GM12872 (cell line): ENCODE measurements at regions not wholly inside any gene's neighbourhood (a gene's known extent, or its start where the extent isn't known, plus 50 kb on each side); places are given as distances from the start of the nearest gene placed in this dataset.

ENCODE experiments used
- TF ChIP-seq, protein P1 (sequence below): IDR thresholded peaks from 3 replicates; pipeline ENCODE4 v1.5.1; 2011; ENCODE audit warnings: low read depth, mild to moderate bottlenecking, low read length, moderate library complexity; ENCODE audit not compliant: insufficient read depth

- TF ChIP-seq, protein P1, sequence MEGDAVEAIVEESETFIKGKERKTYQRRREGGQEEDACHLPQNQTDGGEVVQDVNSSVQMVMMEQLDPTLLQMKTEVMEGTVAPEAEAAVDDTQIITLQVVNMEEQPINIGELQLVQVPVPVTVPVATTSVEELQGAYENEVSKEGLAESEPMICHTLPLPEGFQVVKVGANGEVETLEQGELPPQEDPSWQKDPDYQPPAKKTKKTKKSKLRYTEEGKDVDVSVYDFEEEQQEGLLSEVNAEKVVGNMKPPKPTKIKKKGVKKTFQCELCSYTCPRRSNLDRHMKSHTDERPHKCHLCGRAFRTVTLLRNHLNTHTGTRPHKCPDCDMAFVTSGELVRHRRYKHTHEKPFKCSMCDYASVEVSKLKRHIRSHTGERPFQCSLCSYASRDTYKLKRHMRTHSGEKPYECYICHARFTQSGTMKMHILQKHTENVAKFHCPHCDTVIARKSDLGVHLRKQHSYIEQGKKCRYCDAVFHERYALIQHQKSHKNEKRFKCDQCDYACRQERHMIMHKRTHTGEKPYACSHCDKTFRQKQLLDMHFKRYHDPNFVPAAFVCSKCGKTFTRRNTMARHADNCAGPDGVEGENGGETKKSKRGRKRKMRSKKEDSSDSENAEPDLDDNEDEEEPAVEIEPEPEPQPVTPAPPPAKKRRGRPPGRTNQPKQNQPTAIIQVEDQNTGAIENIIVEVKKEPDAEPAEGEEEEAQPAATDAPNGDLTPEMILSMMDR: no peak
These were observed 1932.6 kb upstream of the TENM3 start for GRCh38 chr4:180310616-180311015.

DNA sequence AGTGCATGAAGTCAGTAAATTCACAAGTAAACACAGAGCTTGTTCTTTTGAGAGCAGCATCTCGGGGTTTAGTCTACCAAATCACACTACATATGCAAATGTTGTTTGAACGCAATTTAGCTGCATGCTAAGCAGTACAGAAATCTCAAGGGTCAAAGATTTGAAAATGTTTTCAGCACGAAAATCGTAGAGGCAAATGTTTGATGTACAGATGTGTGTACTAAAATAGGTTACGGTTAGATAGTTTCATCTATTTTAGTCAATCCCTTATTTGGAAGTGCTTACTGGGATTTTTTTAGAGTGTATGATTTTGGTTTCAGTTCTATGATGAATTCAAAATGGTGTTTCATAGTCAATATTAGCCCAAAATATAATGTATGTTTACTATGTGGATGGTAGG lies 1928.2 kb upstream of the TENM3 start:
- TF ChIP-seq, protein P1: no peak

GRCh38 chr4:180330521-180330920 lies 1912.7 kb upstream of the TENM3 start:
- TF ChIP-seq, protein P1: no peak

GRCh38 chr4:180333162-180333561 lies 1910.0 kb upstream of the TENM3 start:
- TF ChIP-seq, protein P1: no peak

DNA sequence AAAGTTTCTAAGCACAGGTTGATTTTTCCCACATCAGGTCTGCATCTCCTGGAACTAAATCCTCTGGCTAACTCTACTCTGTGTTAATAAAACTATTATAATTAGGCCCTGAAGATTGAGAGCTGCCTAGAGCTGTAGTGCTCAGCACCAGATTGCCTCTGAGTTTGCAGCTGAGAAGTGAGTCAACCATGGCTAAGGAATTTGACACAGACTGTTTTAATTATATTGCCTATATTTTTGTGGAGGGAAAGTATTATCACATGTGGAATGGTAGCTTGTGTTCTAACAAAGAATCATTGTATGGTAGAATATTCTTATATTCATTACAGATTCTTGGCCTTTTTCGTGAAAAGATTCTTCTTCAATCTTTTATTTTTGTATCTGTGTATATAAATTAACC lies 1907.6 kb upstream of the TENM3 start:
- TF ChIP-seq, protein P1: no peak

- TF ChIP-seq, protein P1: no peak
These were observed 1906.6 kb upstream of the TENM3 start for GRCh38 chr4:180336494-180337090.

DNA sequence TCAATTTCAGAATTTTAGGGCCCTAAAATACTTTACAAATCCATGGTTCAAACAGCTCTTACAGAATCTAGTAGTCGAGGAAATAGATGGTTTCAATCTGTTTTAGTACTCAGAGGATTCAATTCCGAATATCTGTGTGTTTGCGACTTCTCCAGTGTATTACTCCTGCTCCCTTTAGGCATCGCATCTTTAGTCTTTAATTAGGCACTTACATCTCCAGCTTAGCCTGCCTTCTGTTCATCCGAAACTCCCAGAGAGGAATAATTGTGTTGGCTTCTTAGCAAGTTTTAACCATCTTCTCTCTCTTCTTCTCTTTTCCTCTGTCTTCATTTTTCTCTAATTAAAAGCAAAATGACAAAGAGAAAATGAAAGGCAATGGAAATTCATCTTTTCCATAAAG lies 1901.3 kb upstream of the TENM3 start:
- TF ChIP-seq, protein P1: no peak

GRCh38 chr4:180350901-180351300 lies 1892.3 kb upstream of the TENM3 start:
- TF ChIP-seq, protein P1: no peak
